ENCODE measurements at regions not wholly inside any gene's neighbourhood (a gene's known extent, or its start where the extent isn't known, plus 50 kb on each side); places are given as distances from the start of the nearest gene placed in this dataset.

- TF ChIP-seq JUN (CRISPR knock-in tag; IDR thresholded peaks at IDR 0.05) (no peak), HNRNPH1 (optimal IDR thresholded peaks at IDR 0.05; ENCODE audit: low read depth, low read length) (no peak), ZNF143 (CRISPR knock-in tag; IDR thresholded peaks at IDR 0.05) (no peak), MAFK (conservative IDR thresholded peaks at IDR 0.05 in 1 of 2, IDR thresholded peaks at IDR 0.05 in 1 of 2; ENCODE audit: low read length in 2 of 2) (no peak), DMTF1 (CRISPR knock-in tag; IDR thresholded peaks at IDR 0.05) (no peak), ZBTB33 (CRISPR knock-in tag; IDR thresholded peaks at IDR 0.05) (no peak), NR3C1 (CRISPR knock-in tag; IDR thresholded peaks at IDR 0.05) (no peak), BCL3 (CRISPR knock-in tag; IDR thresholded peaks at IDR 0.05) (no peak), ZBTB21 (CRISPR knock-in tag; IDR thresholded peaks at IDR 0.05) (no peak), JUND (CRISPR knock-in tag; IDR thresholded peaks at IDR 0.05) (no peak)
Measured at GRCh38 chr16:52920331-52920730, 132.4 kb downstream of the CHD9NB start.
